Fibroblast of the conjunctiva (primary cell): ENCODE measurements at regions not wholly inside any gene's neighbourhood (a gene's known extent, or its start where the extent isn't known, plus 50 kb on each side); places are given as distances from the start of the nearest gene placed in this dataset.

Experiments used
- DNase-seq: peaks from one replicate; pipeline ENCODE4 v3.0.0-alpha.2; 2010; ENCODE audit warnings: low read depth

- no peak for DNase-seq
Measured at GRCh38 chr2:206845877-206846276, 80.5 kb downstream of the FASTKD2 start.

GRCh38 chr2:206846331-206846730 is 80.9 kb downstream of the FASTKD2 start:
- no peak for DNase-seq

- DNase-seq, result no peak
Measured at GRCh38 chr2:206846981-206847834, 81.8 kb downstream of the FASTKD2 start.

- no peak for DNase-seq
Measured at GRCh38 chr2:206850369-206850768, 85.0 kb downstream of the FASTKD2 start.

- no peak for DNase-seq
Measured at GRCh38 chr2:206851521-206851920, 86.1 kb downstream of the FASTKD2 start.

GRCh38 chr2:206853915-206854314 is 85.4 kb upstream of the CPO start:
- no peak for DNase-seq

GRCh38 chr2:206855585-206856433 is 83.5 kb upstream of the CPO start:
- DNase-seq, result no peak

GRCh38 chr2:206856513-206856912 is 82.8 kb upstream of the CPO start:
- DNase-seq, result peak; percentile 21

GRCh38 chr2:206858687-206859329 is 80.5 kb upstream of the CPO start:
- no peak for DNase-seq

- DNase-seq, result no peak
Measured at GRCh38 chr2:206859330-206859739, 80.0 kb upstream of the CPO start.

GRCh38 chr2:206863196-206863595 is 76.1 kb upstream of the CPO start:
- DNase-seq, result peak; percentile 43

- DNase-seq, result no peak
Measured at GRCh38 chr2:206863716-206864115, 75.6 kb upstream of the CPO start.

GRCh38 chr2:206867006-206867405 is 72.3 kb upstream of the CPO start:
- no peak for DNase-seq

- DNase-seq, result no peak
Measured at GRCh38 chr2:206869824-206870495, 69.4 kb upstream of the CPO start.

- no peak for DNase-seq
Measured at GRCh38 chr2:206873423-206873822, 65.9 kb upstream of the CPO start.

GRCh38 chr2:206875701-206876100 is 63.6 kb upstream of the CPO start:
- DNase-seq, result no peak

GRCh38 chr2:206876216-206876860 is 63.0 kb upstream of the CPO start:
- no peak for DNase-seq

- no peak for DNase-seq
Measured at GRCh38 chr2:206881708-206882410, 57.5 kb upstream of the CPO start.

- DNase-seq, result no peak
Measured at GRCh38 chr2:206886696-206887095, 52.6 kb upstream of the CPO start.

- DNase-seq, result no peak
Measured at GRCh38 chr2:206887745-206888144, 51.6 kb upstream of the CPO start.
